B cell (primary cell): ENCODE measurements at regions not wholly inside any gene's neighbourhood (a gene's known extent, or its start where the extent isn't known, plus 50 kb on each side); places are given as distances from the start of the nearest gene placed in this dataset.

Experiments used
- CTCF ChIP-seq: fragments of 200-600 bp; IDR thresholded peaks from one replicate; pipeline ENCODE4 v1.8.0; 2022; ENCODE audit warnings: antibody characterized with exemption, mild to moderate bottlenecking
- EZH2 ChIP-seq: IDR thresholded peaks from 2 replicates; pipeline ENCODE4 v1.6.1; 2012; ENCODE audit warnings: borderline replicate concordance, low read depth, mild to moderate bottlenecking, moderate library complexity, low read length; ENCODE audit not compliant: insufficient read depth, poor library complexity, severe bottlenecking

DNA sequence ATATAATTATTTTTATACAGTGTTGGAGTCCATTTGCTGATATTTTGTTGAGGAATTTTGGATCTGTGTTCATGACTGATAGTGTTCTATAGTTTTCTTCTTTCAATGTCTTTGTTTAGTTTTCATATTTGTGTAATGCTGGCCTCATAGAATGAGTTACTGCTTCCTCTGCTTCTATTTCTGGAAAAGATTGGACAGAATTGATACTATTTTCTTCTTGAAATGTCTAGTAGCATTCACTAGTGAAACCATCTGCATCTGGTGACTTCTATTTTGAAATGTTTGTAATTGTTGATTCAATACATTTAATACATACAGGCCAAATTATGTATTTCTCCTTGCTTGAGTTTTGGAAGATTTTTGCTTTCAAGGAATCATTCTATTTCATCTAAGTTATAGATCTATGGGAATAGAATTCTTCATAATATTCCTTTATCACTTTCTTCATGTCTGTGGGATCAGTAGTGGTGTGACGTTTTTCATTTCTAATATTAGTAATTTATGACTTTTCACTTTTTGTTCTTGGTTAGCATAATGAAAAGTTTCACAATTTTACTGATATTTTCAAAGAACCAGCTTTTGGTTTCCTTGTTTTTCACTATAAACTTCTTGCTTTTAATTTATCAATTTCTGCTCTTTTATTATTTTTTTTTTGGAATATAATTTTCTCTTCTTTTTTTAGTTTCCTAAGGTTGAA lies 509.9 kb upstream of the VRK2 start:
- TF ChIP-seq CTCF (no peak), EZH2 (no peak)
